Subcutaneous abdominal adipose tissue (tissue), 5 donors: ENCODE measurements at regions not wholly inside any gene's neighbourhood (a gene's known extent, or its start where the extent isn't known, plus 50 kb on each side); places are given as distances from the start of the nearest gene placed in this dataset.
"Not testable (repeated sequence)": the region's sequence is repeated elsewhere in the genome, so short reads cannot be mapped to it uniquely, and the experiment has no call there.

Experiments used
- H3K27ac ChIP-seq: one replicate; pipeline ENCODE4 v1.7.0; 2013; ENCODE audit warnings: low read depth, mild to moderate bottlenecking, inconsistent platforms, low read length, moderate library complexity
- H3K27me3 ChIP-seq, 5 donors: one replicate each; pipeline ENCODE4 v1.7.0; 2013; ENCODE audit warnings: low read length in 5 of 5, inconsistent platforms in 1 of 5; ENCODE audit not compliant: control insufficient read depth in 5 of 5, insufficient read depth in 4 of 5
- H3K36me3 ChIP-seq, 5 donors: one replicate each; pipeline ENCODE4 v1.7.0; 2013; ENCODE audit warnings: low read length in 5 of 5; ENCODE audit not compliant: control insufficient read depth in 5 of 5, insufficient read depth in 5 of 5
- H3K4me1 ChIP-seq, 5 donors: one replicate each; pipeline ENCODE4 v1.7.0; 2013; ENCODE audit warnings: low read length in 5 of 5, mild to moderate bottlenecking in 3 of 5, moderate library complexity in 1 of 5; ENCODE audit not compliant: control insufficient read depth in 5 of 5, insufficient read depth in 5 of 5
- H3K4me3 ChIP-seq, 5 donors: one replicate each; pipeline ENCODE4 v1.7.0; 2013; ENCODE audit warnings: low read length in 5 of 5, low read depth in 1 of 5
- H3K9ac ChIP-seq, 5 donors: one replicate each; pipeline ENCODE4 v1.7.0; 2013; ENCODE audit warnings: low read length in 5 of 5, mild to moderate bottlenecking in 4 of 5, moderate library complexity in 3 of 5
- H3K9me3 ChIP-seq, 5 donors: one replicate each; pipeline ENCODE4 v1.7.0; 2013; ENCODE audit warnings: low read length in 5 of 5; ENCODE audit not compliant: control insufficient read depth in 5 of 5
- donor health status: healthy.
- donor health status: healthy.
- donor health status: healthy.
- donor health status: healthy.
- donor health status: healthy.

DNA sequence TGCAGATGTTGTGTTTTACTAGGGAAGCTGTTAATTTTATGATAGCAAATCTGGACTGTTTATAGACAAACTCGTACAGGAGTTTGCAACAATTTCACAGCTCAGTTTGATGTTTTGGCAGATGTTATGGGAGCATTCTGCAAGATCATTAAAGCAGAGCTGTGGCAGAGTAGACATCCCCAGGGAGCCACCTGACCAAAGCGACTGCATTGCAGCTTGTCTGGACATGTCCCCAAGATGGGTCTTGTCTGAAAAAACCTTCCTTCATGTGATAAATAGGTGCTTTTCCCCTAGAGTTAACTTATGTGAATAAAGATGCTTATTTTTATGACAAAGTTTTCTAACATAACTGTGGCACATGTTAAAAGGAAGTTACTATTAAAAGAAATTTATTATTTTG is 91.2 kb upstream of the GPR141 start:
- Histone ChIP-seq H3K9me3 (peaks cover 3 to 14% (median 9%) of the 10 kb centered on the region in 5 donors), H3K27me3 (no peaks in the 10 kb centered on the region), H3K36me3 (no peaks in the 10 kb centered on the region), H3K4me1 (no peaks in the 10 kb centered on the region), H3K4me3 (no peak overlapping the region), H3K9ac (no peak overlapping the region), H3K27ac (no peak overlapping the region)

GRCh38 chr7:37594602-37595001 is 89.0 kb upstream of the GPR141 start:
- Histone ChIP-seq H3K27me3 (no peaks in the 10 kb centered on the region), H3K4me3 (no peak overlapping the region), H3K36me3 (no peaks in the 10 kb centered on the region), H3K9me3 (peaks cover 3 to 14% (median 9%) of the 10 kb centered on the region in 5 donors), H3K9ac (no peak overlapping the region), H3K4me1 (no peaks in the 10 kb centered on the region), H3K27ac (no peak overlapping the region)

DNA sequence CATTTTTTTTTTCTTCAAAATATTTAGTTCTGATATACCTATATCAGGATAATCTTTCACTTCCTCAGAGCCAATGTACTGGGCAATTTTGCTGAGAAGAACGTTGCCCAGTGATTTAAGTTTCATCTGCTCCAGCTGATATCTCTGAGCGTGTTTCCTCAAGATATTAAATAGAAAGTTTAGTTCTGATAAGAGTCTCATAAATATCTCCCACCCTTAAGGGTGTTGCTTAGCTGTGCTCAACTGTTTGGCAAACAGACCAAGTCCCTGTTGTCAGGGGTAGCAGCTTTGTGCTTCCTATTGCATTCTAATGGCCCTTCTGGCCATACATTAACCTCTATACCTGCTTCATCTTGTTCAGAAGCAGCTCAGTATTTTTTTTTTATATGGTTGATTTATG is 84.7 kb upstream of the GPR141 start:
- no peak overlapping the region for H3K27ac ChIP-seq
- no peaks in the 10 kb centered on the region for H3K4me1 ChIP-seq
- H3K9ac ChIP-seq, result no peak overlapping the region
- peaks cover 3 to 10% (median 8%) of the 10 kb centered on the region in 5 donors for H3K9me3 ChIP-seq
- no peaks in the 10 kb centered on the region for H3K27me3 ChIP-seq
- H3K4me3 ChIP-seq, result no peak overlapping the region
- H3K36me3 ChIP-seq, result no peaks in the 10 kb centered on the region

DNA sequence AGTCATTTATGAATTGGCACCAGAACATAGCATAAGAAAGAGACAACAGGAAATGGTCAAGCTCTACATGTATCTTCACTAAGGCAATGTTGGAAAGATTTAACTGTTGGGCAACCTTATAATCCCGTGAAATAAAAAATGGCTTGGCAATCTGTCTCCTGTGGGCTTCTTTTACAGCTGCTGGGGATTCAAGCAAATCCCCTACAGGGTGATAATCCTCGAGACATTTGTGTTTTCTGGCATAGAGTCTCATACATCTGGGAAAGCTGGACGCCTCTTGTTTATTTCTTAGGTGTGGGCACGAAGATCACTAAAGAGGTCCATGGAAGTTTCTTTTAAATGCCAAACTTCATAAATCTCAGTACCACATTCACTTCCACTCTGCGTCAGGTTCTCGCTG is 82.2 kb upstream of the GPR141 start:
- no peaks in the 10 kb centered on the region for H3K4me1 ChIP-seq
- peaks cover 3 to 8% (median 6%) of the 10 kb centered on the region in 5 donors for H3K9me3 ChIP-seq
- H3K4me3 ChIP-seq, result no peak overlapping the region
- H3K36me3 ChIP-seq, result no peaks in the 10 kb centered on the region
- H3K9ac ChIP-seq, result no peak overlapping the region
- H3K27ac ChIP-seq, result no peak overlapping the region
- H3K27me3 ChIP-seq, result no peaks in the 10 kb centered on the region

- Histone ChIP-seq H3K4me1 (no peaks in the 10 kb centered on the region), H3K4me3 (no peak overlapping the region)
Measured at GRCh38 chr7:37604078-37604477, 79.5 kb upstream of the GPR141 start.

GRCh38 chr7:37617406-37617805 is 66.2 kb upstream of the GPR141 start:
- not testable (repeated sequence) for H3K4me3 ChIP-seq, H3K4me1 ChIP-seq, H3K9ac ChIP-seq, H3K27ac ChIP-seq, H3K27me3 ChIP-seq, H3K9me3 ChIP-seq, H3K36me3 ChIP-seq

More at GRCh38 chr7:37604078-37604477, 79.5 kb upstream of the GPR141 start:
- H3K9ac ChIP-seq, result no peak overlapping the region
- no peaks in the 10 kb centered on the region for H3K9me3 ChIP-seq
- H3K36me3 ChIP-seq, result no peaks in the 10 kb centered on the region
- no peaks in the 10 kb centered on the region for H3K27me3 ChIP-seq
- no peak overlapping the region for H3K27ac ChIP-seq

DNA sequence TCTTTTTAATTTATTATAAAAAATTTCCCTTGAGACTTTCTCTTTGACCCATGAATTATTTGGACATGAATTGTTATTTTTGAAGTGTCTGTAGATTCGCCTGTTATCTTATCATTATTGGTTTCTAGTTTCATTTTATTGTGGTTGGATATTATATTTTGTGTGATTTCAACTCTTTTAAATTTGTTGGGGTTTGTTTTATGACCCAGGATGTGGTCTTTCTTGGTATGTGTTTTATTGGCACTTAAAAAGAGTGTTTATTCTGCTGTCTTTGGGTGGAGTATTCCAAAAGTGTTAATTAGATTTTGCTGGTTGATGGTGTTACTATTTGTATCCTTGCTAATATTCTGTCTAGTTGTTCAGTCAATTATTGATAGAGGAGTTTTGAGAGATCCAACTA is 50.5 kb upstream of the GPR141 start:
- Histone ChIP-seq H3K9me3 (peaks cover 0 to 11% (median 6%) of the 10 kb centered on the region in 5 donors), H3K36me3 (no peaks in the 10 kb centered on the region), H3K27me3 (peaks cover 0 to 3% (median 0%) of the 10 kb centered on the region in 5 donors), H3K27ac (no peak overlapping the region), H3K4me1 (no peaks in the 10 kb centered on the region), H3K4me3 (no peak overlapping the region), H3K9ac (no peak overlapping the region)
